NOMO-1 treated with DMSO at 0.1 percent for 48 hours (cell line): ENCODE measurements at regions not wholly inside any gene's neighbourhood (a gene's known extent, or its start where the extent isn't known, plus 50 kb on each side); places are given as distances from the start of the nearest gene placed in this dataset.

Experiments used
- DNase-seq: peaks from one replicate; lab custom pipeline; 2025; ENCODE audit not compliant: unreplicated experiment; lab: John Stamatoyannopoulos, UW

DNA sequence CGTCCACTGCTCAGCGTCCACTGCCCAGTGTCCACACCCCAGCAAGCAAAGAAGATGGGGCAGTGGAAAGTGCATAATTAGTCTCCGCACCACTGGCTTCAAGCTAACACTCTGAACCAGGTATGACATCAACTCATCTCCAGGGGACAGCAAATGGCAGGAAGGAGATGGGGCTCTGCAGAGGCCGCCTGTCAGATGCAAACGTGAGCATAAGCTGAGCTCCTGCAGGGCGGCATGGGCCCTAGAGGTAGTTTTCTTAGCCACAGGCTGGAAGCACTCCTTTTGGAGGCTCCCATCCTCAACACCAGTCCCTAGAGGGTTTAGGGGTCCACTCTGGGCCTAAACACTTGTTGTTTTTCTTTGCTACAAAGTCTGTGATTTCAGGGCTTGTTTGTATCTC is 335.8 kb upstream of the MKI67 start:
- DNase-seq, result no peak

DNA sequence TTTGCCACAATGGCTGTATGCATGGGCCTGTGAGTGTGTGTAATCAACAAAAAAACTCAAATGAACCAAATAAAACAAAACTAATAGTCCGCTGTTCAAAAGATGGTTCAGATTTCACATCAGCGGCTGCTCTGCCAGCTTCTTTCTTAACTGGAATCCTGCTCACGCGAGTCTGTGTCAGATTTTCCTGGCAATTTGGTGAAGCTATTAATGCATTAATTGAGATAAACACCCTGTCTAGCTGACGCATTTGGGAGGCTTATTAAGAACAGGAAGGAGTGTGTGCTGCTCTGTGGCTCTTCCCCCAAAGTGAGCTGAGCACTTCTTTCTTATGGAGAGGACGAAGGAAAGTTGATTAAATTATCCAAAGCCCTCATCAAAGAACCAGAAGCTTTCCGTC is 336.6 kb upstream of the MKI67 start:
- no peak for DNase-seq

DNA sequence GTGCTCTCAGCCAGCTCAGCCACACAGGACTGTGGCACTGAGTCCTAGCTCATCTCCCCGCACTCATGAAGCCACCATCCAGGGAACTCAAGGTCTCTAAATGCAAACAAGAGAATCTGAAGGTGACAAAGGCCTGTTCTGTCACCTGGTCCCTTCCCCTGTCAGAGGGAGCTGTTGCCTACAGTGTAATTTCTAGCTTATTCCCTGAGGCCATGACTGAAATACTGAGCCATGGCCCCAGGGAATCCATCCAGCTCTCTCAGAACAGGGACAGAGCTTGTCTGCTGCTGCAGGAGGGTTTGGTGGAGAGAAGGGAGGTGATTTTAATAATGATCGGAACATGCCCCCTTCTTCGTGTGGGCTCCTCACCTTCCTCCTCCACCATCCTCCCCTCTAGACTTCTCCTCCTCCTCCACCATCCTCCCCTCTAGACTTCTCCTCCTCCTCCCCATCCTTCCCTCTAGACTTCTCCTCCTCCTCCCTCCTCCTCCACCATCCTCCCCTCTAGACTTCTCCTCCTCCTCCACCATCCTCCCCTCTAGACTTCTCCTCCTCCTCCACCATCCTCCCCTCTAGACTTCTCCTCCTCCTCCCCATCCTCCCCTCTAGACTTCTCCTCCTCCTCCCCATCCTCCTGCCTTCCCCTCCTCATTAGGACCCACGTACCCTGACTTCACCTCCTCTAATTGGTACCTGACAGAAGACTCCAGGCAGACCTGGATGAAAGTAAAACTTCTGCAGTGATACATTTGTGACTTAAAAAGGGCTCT is 338.0 kb upstream of the MKI67 start:
- DNase-seq, result no peak

DNA sequence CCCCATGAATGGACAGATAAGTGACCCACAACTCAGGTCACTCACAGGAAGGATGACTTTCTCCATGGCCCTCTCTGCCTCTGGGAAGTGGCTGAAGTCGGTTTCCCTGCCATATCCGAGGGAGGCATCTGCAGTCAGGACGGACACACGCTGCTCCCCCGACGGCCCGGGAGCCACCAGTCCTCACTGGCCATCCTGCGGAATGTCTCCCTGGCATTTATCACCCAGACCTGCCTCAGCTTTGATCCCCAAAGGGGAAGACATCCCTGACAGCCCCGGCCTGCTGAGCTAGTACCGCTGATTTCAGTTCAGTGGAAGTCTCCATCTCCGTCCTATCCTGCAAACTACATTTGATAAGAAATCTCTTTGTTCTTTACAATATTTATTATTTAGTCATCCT is 339.5 kb upstream of the MKI67 start:
- DNase-seq, result no peak

DNA sequence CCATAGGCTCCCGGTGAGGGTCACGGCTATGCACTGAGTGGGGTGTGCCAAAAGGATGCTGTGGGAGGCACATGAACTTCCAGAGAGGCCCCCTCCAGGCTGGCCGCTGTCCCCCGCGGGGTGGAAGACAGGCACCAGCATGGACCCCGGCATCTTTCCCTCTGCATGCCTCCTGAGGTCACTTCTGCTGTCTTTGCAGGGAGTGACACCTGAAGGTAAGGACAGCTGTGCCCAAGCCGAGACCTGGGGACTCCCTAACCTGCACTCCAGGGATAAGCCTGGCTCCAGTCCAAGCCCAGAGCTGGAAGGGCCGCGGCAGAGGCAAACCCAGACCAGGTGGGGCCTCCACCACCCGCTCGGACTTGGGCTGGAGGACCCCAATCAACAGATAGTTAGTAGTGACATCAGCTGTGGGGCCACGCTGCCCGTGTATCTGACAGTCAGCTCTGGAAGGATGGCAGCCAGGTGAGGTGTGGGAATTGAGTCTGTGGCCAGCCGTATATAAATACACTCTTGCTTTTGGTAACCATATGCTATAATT is 340.7 kb upstream of the MKI67 start:
- no peak for DNase-seq

DNA sequence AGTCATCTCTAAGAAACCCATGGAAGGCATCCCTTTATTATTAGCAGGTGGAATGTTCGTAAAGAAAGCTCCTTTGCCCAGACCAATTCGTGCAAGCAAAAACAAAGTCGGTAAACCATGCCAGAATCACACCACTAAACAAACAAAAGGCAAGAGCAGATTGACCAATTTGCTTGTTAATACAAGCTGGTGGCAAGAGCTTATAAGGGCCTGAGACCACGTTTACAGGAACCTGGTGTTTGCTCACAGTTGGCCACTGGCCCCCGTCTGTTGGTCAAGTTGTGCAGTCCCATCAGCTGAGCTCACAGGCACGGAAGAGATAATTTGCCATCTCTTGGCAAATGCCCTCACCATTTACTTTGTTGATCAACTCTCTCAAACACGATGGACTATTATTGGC is 342.2 kb upstream of the MKI67 start:
- no peak for DNase-seq

DNA sequence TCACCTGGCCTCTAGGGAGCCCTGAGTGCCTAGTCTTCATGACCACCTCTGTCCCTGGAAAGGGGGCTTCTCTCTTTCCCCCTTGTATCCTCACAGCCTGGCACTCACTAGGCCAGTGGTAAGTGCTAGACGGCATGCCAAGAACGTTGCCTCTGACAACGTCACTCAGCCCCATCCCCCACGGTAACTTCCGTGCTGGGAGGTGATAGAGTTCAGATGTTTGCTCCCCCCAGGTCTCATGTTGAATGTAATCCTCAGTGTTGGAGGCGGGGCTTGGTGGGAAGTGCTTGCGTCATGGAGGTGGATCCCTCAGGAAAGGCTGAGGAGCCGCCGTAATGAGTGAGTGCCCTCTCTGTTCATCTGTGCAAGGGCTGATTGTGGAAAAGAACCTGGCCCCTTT is 343.3 kb upstream of the MKI67 start:
- DNase-seq, result no peak

DNA sequence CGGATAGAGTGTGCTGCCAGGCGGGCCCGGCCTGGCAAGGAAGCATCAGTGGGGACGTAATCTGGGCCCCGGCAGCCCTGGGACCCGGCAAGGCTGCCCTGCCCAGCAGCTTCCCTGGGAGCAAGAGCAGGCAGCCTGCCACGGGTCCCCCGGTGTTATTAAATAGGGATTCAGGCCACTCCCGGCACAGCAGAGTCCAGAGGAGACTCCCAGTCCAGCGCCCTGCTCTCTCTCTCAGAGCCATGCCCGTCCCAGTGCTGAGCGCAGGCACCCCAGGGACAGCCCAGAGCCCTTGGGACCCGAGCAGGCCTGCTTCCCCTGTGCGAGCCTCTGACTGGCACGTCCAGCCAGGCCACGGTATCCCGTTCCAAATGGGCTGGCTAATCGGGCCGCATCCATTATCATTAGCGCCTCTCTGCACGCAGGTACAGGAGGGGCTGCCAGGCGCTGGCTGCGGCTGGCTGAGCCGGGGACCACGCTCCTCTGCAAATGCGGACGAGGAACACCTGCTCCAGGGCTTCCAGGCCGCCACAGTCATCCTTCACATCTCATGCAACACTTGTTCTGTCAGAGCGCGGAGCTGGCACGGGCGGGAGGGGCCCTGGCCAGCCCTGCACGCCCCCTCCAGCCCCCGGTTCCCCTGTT is 344.2 kb upstream of the MKI67 start:
- DNase-seq, result no peak

DNA sequence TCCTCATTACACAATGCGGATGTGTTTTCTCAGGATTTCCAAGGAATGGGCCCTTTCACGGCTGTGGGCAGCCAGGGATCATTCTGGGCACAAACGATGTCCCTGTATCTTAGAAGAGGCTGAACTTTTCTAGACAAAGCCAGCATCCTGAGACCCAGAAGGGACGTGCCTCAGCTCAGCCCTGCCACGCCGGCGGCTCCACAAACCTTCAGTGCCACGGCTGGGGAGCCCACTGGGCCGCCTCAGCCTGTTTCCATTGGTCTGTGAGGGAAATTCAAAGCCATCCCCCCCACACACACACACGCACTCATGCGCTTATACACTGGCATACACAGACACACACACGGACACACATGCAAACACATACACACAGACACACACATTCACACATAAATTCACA is 344.9 kb upstream of the MKI67 start:
- no peak for DNase-seq

DNA sequence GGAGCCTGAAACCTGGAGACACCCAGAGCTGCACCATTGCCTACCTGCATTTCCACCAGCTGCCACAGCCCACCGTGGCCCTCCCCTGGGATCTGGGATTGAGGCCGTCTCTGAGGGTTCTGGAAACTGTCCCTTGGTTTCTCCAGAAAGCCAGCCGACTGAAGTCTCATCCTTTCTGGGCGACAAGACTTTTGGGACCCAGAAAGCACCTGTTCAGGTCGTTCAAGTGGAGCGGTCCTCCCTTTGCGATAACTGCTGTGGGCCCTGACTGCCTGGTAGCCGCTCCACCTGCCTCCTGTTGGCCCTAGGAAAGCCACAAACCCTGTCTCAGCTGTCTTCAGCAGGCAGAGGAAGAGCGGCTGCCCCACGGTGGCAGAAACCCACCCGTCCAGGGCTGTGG is 346.0 kb upstream of the MKI67 start:
- DNase-seq, result no peak

DNA sequence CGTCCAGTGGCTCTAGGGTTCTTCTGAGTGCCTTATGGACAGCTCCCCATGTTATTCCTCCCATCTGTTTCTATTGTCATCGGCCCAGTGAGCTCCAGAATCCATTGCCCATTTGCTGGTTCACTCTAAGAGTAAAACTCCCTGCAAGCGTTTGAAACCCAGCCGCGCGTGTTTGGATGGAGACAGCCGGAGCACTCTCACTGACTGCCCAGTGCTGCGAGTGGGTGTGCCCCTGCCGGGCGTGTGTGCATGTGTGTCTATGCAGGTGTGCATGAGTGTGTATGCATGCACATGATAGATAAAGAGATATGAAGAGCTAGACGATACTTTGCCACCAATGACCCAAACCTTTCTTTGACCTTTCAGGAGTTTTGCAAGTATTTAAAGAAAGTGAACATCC is 347.2 kb upstream of the MKI67 start:
- DNase-seq, result no peak

DNA sequence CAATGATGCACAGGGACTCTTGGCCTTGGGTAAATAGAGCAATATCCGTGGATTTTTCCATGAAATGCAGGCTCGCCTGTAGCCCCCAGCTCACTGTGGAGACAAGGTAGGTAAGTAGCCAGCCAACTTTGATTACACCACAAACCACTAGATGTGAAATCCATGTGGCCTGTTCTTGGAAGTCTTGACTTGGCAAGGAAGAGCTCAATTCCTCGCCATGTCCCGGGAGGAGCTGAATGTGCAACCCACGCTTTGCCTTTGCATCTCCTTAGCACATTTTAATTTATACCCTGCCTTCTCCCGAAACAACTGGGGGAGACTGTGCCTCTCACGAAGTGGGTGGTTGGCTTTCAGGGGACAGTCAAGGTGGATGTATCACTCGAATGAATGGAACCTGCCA is 347.7 kb upstream of the MKI67 start:
- DNase-seq, result no peak

DNA sequence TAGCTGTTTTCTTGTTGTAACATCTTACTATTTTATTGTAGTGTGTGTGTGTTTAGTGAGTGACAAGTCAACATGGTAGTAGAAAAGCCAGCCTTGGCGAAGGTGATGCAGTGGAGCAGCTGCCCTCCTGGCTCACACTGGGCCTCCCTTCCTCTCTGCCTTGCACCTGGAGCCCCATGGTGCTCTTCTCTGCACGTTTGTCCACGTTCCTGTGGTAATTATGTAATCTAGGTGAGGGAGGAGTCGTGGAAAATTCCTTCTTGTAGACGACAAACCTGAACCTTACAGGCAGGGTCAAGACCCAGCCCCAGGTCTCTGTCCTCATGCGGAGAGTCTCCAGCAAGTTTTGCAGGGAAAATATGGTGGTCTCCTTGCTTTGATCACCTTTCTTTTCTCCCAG is 348.3 kb upstream of the MKI67 start:
- no peak for DNase-seq

DNA sequence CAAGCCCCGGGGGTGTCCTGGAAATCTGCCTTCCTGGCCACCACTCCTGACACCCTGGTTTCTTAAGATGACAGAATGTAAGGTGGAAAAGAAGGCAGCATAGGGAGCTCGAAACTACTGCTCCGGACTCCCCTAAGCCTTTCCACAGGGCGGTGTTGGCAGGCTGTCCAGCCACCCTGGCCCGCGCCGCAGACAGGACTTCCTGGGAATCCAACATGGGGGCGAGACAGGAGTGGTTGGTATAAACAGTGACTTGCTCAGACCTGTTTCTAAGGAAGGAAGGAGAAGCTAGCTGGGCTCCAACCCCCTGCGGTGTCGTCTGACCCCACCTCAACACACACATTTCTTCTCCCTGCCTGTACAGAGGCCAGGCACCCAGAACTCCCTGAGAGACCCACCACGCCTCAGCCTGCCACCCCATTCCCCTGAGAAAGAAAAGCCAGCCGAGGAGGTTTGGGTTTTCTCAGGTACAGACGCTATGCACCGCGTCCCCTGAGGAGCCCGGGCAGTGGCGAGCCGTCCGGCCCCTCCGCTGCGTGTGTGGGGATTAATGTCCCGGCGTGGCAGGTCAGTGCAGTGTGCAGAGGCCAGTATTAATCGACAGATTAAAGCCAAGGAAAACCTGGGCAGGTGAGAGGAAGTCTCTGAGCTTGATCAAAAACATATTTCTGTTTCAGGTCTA is 349.6 kb upstream of the MKI67 start:
- no peak for DNase-seq

DNA sequence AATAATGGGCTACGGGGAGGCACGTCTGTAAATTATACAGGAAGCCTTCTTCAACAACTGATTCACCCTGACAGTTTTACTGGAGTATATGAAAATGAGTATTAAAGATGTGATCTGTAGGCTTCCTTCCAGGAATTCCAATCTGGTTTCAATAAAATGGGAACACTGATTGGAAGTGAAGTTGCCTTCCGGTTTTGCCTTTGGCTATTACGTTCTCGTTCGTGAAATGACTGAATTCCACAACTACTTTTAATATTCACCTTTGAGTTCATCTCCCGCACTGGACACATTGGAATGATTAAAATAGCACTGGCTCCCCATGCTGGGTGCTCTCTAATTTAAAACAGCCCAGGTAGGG is 350.1 kb upstream of the MKI67 start:
- DNase-seq, result no peak

DNA sequence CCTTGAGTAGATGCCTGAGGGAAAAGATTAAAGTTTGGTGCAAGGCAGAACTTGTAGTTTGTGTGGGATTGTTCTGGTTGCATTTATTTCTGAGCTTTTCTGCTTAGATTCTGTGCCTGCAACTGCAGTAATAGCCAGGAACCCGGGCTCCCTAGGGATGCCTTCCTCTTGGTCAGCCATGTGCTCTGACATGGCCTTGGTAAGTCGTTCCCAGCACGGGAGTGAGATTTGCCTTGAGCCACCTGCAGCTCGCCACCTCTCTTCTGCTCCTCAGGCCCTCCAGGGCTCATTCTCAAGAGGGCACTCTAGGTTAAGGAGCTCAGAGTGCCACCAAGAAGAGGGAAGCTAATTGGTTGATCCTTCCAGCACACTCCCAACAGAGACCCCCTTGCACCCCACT is 350.6 kb upstream of the MKI67 start:
- no peak for DNase-seq

DNA sequence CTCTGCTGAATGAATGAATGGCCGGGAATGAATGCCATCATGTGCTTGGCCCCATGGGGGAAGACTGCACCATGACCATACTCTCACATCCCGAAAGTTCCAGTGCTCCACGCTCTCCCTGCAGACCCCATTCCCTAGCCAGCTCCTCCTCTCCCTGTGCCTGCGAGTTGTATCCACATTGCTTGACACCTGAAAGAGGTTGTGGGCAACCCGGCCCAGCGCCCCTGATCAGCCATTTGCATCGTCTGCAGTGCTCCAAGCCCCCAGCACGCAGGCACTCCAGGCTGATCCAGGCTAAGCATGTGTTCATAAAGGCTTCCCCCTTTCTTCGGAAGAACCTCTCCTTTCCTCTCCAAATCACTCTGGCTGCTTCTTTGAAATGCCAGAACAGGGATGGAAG is 354.4 kb upstream of the MKI67 start:
- no peak for DNase-seq

DNA sequence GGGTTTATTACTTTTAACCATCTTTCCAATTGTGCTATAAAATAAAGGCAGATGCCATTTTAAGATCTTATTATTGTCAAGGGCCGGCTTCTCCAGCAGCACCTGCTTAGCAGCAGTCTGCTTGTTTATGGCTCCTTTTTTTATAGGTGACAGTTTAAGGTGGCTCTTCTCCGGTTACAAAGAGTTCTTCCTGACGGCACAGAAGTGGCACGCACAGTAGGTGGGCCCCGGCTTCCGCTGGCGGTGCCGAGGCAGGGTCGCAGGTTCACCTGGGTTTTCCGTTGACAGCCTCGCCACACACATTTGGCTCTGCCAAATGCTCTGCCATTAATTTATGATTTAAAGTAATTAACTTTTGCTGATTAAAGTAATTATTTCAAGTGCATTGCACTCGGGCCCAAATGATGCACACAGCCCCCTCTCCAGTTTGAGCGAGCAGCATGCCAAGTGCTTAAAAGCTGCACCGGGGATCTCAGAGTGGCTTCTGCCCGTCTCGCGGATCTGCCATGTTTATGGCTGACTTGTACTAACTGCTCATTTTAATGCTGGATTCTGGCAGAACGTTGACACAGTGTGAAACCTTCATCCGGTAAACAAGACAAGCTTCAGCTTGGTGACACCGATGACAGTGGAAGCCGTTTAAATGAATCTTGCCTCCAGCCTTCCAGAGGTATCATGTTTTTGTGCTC is 355.1 kb upstream of the MKI67 start:
- DNase-seq, result no peak

DNA sequence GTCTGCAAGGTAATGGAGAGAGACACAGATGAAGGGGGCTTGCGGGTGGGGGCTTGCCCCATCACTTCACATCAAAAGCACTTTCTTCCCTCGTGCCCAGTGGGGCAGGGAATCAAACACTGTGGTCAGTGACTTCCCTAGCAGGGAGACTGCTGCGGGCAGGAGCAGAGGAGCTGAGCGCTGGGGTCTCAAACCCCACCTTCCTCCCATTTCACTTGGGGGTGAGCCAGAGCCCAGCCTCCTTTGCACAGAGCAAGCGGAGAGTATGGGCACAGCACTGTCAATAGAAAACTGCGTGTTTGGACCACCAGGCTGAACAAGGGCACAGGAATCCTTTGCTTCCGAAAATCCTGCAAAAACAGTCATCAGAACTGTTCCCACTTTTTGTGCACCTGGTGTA is 355.8 kb upstream of the MKI67 start:
- no peak for DNase-seq

DNA sequence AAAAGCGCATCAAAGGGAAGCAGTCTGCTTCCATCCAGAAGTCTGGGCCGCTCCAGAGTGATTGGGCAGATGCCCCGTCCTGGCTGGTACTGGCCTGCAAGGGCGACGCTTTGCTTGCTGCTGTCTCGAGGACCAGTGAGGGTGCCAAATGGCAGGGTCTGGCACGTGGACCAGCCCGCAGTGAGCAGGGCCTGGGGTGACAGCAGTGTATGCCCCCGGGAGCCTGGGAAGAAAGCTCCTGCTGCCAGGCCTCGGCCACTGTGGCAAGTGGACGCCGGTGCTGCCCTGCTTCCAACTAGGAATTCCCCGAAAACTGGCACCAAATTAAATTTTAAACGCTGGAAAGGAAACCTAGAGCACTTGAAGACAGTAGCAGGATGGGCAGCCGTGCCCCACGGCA is 357.0 kb upstream of the MKI67 start:
- no peak for DNase-seq

DNA sequence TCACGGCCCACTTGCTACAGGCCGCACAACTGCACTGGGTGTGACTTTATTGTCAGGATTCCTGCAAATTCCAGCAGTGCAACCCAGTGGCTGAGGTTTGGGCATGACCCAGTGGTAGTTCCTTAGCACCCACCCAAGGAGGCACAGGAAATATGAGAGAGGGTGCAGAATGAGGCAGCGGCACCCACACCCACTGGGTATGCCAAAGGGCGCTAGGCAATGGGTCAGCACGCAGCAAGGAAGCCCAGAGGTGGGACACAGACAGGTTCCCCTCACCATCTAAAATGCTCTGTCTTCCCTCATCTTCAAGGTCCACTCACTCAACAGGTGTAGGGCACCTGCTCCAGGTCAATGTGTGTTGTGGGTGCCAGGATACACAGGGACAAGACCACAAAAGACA is 357.8 kb upstream of the MKI67 start:
- no peak for DNase-seq
